AG04449 (cell line): ENCODE measurements at regions not wholly inside any gene's neighbourhood (a gene's known extent, or its start where the extent isn't known, plus 50 kb on each side); places are given as distances from the start of the nearest gene placed in this dataset.

ENCODE experiments used
- CTCF ChIA-PET: fragments of 350-600 bp; formaldehyde crosslinking; extraction: SDS; loops from one replicate; lab custom pipeline; 2021; ENCODE audit warnings: antibody characterized with exemption; lab: Yijun Ruan, JAX
- POLR2A ChIA-PET: fragments of 400-600, 350-600 bp; formaldehyde crosslinking; extraction: SDS; loops from one replicate; lab custom pipeline; 2020; ENCODE audit warnings: antibody characterized with exemption, inconsistent platforms; lab: Yijun Ruan, JAX
- DNase-seq: peaks from one replicate; pipeline ENCODE4 v3.0.0-alpha.2; 2010; ENCODE audit warnings: low read depth, low spot score
- H3K4me3 ChIP-seq: 2 replicates; pipeline ENCODE4 v1.5.1; 2011; ENCODE audit warnings: low read depth, mild to moderate bottlenecking, control low read depth, low read length
- CTCF ChIP-seq: IDR thresholded peaks from one replicate; pipeline ENCODE4 v1.5.1; 2011; ENCODE audit warnings: mild to moderate bottlenecking, moderate library complexity, low read length, control low read depth, inconsistent platforms; ENCODE audit not compliant: insufficient read depth; ENCODE audit errors: missing control alignments

- TF ChIP-seq CTCF = no peak
- ChIA-PET POLR2A (no interaction called here), CTCF (no interaction called here)
- DNase-seq = no peak
- no peak overlapping the region for H3K4me3 ChIP-seq
These were observed 70.1 kb downstream of the NPTX2 start for GRCh38 chr7:98687111-98687751.

GRCh38 chr7:98691619-98692018 is 74.5 kb downstream of the NPTX2 start:
- TF ChIP-seq CTCF = no peak
- no peak for DNase-seq
- no peak overlapping the region for H3K4me3 ChIP-seq
- CTCF ChIA-PET = no interaction called here
- POLR2A ChIA-PET = no interaction called here

GRCh38 chr7:98697083-98697482 is 80.0 kb downstream of the NPTX2 start:
- CTCF ChIA-PET = no interaction called here
- no peak for DNase-seq
- no peak overlapping the region for H3K4me3 ChIP-seq
- TF ChIP-seq CTCF = no peak
- POLR2A ChIA-PET = no interaction called here

- ChIA-PET POLR2A (no interaction called here), CTCF (no interaction called here)
These were observed 80.6 kb downstream of the NPTX2 start for GRCh38 chr7:98697485-98698240.

GRCh38 chr7:98698976-98699375 is 81.9 kb downstream of the NPTX2 start:
- no peak for TF ChIP-seq CTCF
- DNase-seq = no peak
- ChIA-PET POLR2A (no interaction called here), CTCF (no interaction called here)
- H3K4me3 ChIP-seq = no peak overlapping the region

More at GRCh38 chr7:98697485-98698240, 80.6 kb downstream of the NPTX2 start:
- no peak for DNase-seq
- TF ChIP-seq CTCF = no peak
- no peak overlapping the region for H3K4me3 ChIP-seq

- H3K4me3 ChIP-seq = no peak overlapping the region
- POLR2A ChIA-PET = no interaction called here
- no peak for DNase-seq
- TF ChIP-seq CTCF = no peak
- CTCF ChIA-PET = no interaction called here
These were observed 83.4 kb downstream of the NPTX2 start for GRCh38 chr7:98700533-98700932.
